A549 (cell line): ENCODE measurements at regions not wholly inside any gene's neighbourhood (a gene's known extent, or its start where the extent isn't known, plus 50 kb on each side); places are given as distances from the start of the nearest gene placed in this dataset.

Source experiments
- EP300 ChIP-seq, 2 experiments: fragments of >200 bp; sonication (Bioruptor Twin); formaldehyde crosslinking; IDR thresholded peaks; 2 replicates in 1 of 2; 3 replicates in 1 of 2; pipeline ENCODE4 v1.6.1; 2016 to 2017
- ESRRA ChIP-seq: fragments of 150-350 bp; IDR thresholded peaks from 2 replicates; pipeline ENCODE4 v1.6.1; 2014; ENCODE audit warnings: mild to moderate bottlenecking, low read length, borderline replicate concordance
- HDAC2 ChIP-seq: fragments of 200-600 bp; sonication (generic); IDR thresholded peaks from 2 replicates; pipeline ENCODE4 v1.6.1; 2016
- JUN ChIP-seq, 2 experiments: fragments of >200 bp; sonication (Bioruptor Twin); formaldehyde crosslinking; IDR thresholded peaks; 2 replicates in 1 of 2; 3 replicates in 1 of 2; pipeline ENCODE4 v1.6.1; 2016 to 2017
- KDM5A ChIP-seq: fragments of 200-600 bp; sonication (generic); IDR thresholded peaks from 2 replicates; pipeline ENCODE4 v1.6.1; 2016; ENCODE audit warnings: antibody characterized with exemption, mild to moderate bottlenecking
- PBX3 ChIP-seq: IDR thresholded peaks from 2 replicates; pipeline ENCODE4 v1.6.1; 2012
- POLR2AphosphoS2 ChIP-seq: conservative IDR thresholded peaks from 2 replicates; pipeline ENCODE4 v1.6.1; 2012; ENCODE audit warnings: low read length, improper control_type of control experiment, inconsistent platforms
- RAD21 ChIP-seq, 2 experiments: fragments of >200 bp in 1 of 2; sonication (Bioruptor Twin) in 1 of 2; formaldehyde crosslinking in 1 of 2; IDR thresholded peaks in 1 of 2; conservative IDR thresholded peaks in 1 of 2; 2 replicates in 1 of 2; 3 replicates in 1 of 2; pipeline ENCODE4 v1.6.1; 2012 to 2018; ENCODE audit warnings: inconsistent platforms in 1 of 2
- RFX5 ChIP-seq: fragments of 450-650 bp; IDR thresholded peaks from 2 replicates; pipeline ENCODE4 v1.7.1; 2014; ENCODE audit warnings: antibody characterized with exemption, mild to moderate bottlenecking, moderate library complexity
- USF2 ChIP-seq: fragments of 450-650 bp; IDR thresholded peaks from 2 replicates; pipeline ENCODE4 v1.6.1; 2014; ENCODE audit warnings: antibody characterized with exemption
- ZSCAN20 ChIP-seq: fragments of 250-450 bp; sonication (Bioruptor Pico); IDR thresholded peaks from 2 replicates; pipeline ENCODE4 v1.8.0; 2022; ENCODE audit warnings: mild to moderate bottlenecking, moderate library complexity
- TF ChIP-seq, protein P1 (sequence below): fragments of >200 bp; sonication (Bioruptor Twin); formaldehyde crosslinking; IDR thresholded peaks from 3 replicates; pipeline ENCODE4 v1.5.1; 2016
- TF ChIP-seq, protein P2 (sequence below): fragments of 250-450 bp; sonication (Bioruptor Pico); IDR thresholded peaks from 2 replicates; pipeline ENCODE4 v1.5.0; 2021; ENCODE audit warnings: mild to moderate bottlenecking, moderate library complexity, borderline replicate concordance

DNA sequence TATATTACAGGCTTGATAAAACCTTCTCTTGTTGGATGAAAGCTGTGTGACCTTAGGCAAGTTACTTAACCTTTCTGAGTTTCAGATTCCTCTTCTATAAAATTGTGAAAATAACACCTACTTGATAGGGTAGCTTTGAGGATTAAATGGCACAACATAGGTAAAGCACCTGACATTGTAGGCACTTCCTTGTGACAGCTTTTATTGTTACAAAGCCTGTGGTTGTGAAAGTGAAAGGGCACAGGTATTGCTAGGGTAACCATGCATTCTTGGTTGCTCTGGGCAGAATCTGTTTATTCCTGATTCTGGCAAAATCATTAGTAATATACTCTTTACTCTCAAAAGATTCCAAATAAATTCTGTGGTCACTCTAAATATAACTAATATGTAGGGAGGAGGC is 493.4 kb downstream of the OLFM4 start:
- no peak for TF ChIP-seq KDM5A
- TF ChIP-seq, protein P1, sequence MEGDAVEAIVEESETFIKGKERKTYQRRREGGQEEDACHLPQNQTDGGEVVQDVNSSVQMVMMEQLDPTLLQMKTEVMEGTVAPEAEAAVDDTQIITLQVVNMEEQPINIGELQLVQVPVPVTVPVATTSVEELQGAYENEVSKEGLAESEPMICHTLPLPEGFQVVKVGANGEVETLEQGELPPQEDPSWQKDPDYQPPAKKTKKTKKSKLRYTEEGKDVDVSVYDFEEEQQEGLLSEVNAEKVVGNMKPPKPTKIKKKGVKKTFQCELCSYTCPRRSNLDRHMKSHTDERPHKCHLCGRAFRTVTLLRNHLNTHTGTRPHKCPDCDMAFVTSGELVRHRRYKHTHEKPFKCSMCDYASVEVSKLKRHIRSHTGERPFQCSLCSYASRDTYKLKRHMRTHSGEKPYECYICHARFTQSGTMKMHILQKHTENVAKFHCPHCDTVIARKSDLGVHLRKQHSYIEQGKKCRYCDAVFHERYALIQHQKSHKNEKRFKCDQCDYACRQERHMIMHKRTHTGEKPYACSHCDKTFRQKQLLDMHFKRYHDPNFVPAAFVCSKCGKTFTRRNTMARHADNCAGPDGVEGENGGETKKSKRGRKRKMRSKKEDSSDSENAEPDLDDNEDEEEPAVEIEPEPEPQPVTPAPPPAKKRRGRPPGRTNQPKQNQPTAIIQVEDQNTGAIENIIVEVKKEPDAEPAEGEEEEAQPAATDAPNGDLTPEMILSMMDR: no peak
- no peak for TF ChIP-seq USF2
- TF ChIP-seq ESRRA: no peak
- TF ChIP-seq JUN (IDR thresholded peaks at IDR 0.05): no peak
- no peak for TF ChIP-seq EP300 (IDR thresholded peaks at IDR 0.05)
- no peak for TF ChIP-seq RFX5
- TF ChIP-seq HDAC2: no peak
- TF ChIP-seq PBX3: no peak
- TF ChIP-seq, protein P2, sequence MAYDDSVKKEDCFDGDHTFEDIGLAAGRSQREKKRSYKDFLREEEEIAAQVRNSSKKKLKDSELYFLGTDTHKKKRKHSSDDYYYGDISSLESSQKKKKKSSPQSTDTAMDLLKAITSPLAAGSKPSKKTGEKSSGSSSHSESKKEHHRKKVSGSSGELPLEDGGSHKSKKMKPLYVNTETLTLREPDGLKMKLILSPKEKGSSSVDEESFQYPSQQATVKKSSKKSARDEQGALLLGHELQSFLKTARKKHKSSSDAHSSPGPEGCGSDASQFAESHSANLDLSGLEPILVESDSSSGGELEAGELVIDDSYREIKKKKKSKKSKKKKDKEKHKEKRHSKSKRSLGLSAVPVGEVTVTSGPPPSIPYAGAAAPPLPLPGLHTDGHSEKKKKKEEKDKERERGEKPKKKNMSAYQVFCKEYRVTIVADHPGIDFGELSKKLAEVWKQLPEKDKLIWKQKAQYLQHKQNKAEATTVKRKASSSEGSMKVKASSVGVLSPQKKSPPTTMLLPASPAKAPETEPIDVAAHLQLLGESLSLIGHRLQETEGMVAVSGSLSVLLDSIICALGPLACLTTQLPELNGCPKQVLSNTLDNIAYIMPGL (CRISPR knock-in tag): no peak
- TF ChIP-seq RAD21 (conservative IDR thresholded peaks at IDR 0.05 in 1 of 2, IDR thresholded peaks at IDR 0.05 in 1 of 2): no peak
- TF ChIP-seq POLR2AphosphoS2: no peak
- TF ChIP-seq ZSCAN20 (CRISPR knock-in tag): no peak
